ENCODE measurements at regions not wholly inside any gene's neighbourhood (a gene's known extent, or its start where the extent isn't known, plus 50 kb on each side); places are given as distances from the start of the nearest gene placed in this dataset.

DNA sequence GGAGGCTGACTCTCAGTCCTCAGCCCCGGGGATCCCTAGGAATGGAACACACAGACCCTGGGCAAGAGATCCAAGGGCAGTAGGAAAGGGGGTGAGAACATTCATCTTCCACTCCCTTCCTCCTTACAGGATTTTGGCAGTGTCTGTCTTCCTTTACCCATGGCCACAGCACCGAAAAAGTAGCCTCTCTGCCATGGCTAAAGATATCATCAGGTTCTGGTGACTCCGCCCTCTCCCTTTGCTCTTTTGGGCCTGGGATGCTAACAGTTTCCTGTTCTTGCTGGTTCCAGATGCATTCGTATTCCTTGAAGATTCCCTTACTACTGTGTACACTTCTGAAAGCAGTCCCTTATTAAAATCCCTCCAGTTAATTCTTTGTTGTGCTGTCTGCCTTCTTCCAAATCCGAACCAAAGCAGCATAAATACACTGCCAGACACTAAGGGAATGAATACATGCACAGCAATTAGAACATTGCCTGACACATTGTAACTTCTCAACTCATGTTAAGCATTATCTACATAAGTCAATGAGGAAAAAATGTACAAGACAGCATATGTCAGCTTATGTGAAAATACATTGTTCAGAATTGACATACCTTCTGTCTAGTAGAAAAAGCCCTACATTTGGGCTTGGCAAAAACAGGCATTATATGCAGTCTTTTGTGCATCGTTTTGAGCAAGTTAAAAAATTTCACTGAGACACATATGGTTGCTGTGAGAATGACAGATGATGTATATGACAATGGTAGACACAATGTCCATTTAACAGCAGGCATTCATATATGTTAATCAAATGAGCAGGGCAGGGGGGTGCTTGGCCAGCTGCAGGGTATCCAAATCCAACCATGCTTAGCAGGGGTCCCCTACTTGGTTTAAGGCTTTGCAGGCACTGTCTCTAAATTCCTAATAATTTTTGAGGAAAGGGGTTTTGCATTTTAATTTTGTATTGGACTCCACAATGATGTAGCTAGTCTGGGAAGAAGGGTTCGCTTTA is 58.8 kb upstream of the RAI14 start:
- H3K9me3 ChIP-seq (ENCODE audit: control insufficient read depth, low read length) = no peaks in the 10 kb centered on the region
- TF ChIP-seq, protein P1, sequence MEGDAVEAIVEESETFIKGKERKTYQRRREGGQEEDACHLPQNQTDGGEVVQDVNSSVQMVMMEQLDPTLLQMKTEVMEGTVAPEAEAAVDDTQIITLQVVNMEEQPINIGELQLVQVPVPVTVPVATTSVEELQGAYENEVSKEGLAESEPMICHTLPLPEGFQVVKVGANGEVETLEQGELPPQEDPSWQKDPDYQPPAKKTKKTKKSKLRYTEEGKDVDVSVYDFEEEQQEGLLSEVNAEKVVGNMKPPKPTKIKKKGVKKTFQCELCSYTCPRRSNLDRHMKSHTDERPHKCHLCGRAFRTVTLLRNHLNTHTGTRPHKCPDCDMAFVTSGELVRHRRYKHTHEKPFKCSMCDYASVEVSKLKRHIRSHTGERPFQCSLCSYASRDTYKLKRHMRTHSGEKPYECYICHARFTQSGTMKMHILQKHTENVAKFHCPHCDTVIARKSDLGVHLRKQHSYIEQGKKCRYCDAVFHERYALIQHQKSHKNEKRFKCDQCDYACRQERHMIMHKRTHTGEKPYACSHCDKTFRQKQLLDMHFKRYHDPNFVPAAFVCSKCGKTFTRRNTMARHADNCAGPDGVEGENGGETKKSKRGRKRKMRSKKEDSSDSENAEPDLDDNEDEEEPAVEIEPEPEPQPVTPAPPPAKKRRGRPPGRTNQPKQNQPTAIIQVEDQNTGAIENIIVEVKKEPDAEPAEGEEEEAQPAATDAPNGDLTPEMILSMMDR (conservative IDR thresholded peaks at IDR 0.05) = no peak
- peaks cover 3% of the 10 kb centered on the region for H3K9me3 Mint-ChIP-seq
- H3K4me1 ChIP-seq (ENCODE audit: control insufficient read depth, insufficient read depth, low read length) = no peaks in the 10 kb centered on the region
- H3K36me3 ChIP-seq (ENCODE audit: control insufficient read depth, insufficient read depth, low read length) = no peaks in the 10 kb centered on the region
- no peak for DNase-seq
- H3K27me3 ChIP-seq (ENCODE audit: control insufficient read depth, insufficient read depth, low read length, poor library complexity, severe bottlenecking) = no peaks in the 10 kb centered on the region
- H3K4me3 Mint-ChIP-seq = no peak overlapping the region
- peaks cover 17% of the 10 kb centered on the region for H3K4me1 Mint-ChIP-seq
- no peak overlapping the region for H3K27ac Mint-ChIP-seq
- H3K4me3 ChIP-seq (ENCODE audit: low read length) = no peak overlapping the region
- peak overlapping the region; percentile 6 for H3K27ac ChIP-seq (ENCODE audit: low read depth, low read length)
- WGBS, 2 experiments (ENCODE audit: insufficient coverage in 1 of 2, insufficient read length in 1 of 2) = 90 to 91% methylated on average over 5 to 6 of the region's 7 CpGs
- no peaks in the 10 kb centered on the region for H3K27me3 Mint-ChIP-seq (ENCODE audit: insufficient read depth)
- no peaks in the 10 kb centered on the region for H3K36me3 Mint-ChIP-seq (ENCODE audit: low read depth)
- no peak overlapping the region for H3K9ac ChIP-seq (ENCODE audit: extremely low read depth, low read length, poor library complexity, severe bottlenecking)

GRCh38 chr5:34598177-34598794 is 57.8 kb upstream of the RAI14 start:
- 82 to 83% methylated on average over 3 to 5 of the region's 5 CpGs for WGBS, 2 experiments (ENCODE audit: insufficient coverage in 1 of 2, insufficient read length in 1 of 2)
- H3K9me3 ChIP-seq (ENCODE audit: control insufficient read depth, low read length) = no peaks in the 10 kb centered on the region
- no peak for DNase-seq
- peaks cover 17% of the 10 kb centered on the region for H3K4me1 Mint-ChIP-seq
- no peak overlapping the region for H3K9ac ChIP-seq (ENCODE audit: extremely low read depth, low read length, poor library complexity, severe bottlenecking)
- H3K36me3 Mint-ChIP-seq (ENCODE audit: low read depth) = no peaks in the 10 kb centered on the region
- H3K27me3 Mint-ChIP-seq (ENCODE audit: insufficient read depth) = no peaks in the 10 kb centered on the region
- H3K27me3 ChIP-seq (ENCODE audit: control insufficient read depth, insufficient read depth, low read length, poor library complexity, severe bottlenecking) = no peaks in the 10 kb centered on the region
- no peaks in the 10 kb centered on the region for H3K4me1 ChIP-seq (ENCODE audit: control insufficient read depth, insufficient read depth, low read length)
- H3K4me3 ChIP-seq (ENCODE audit: low read length) = no peak overlapping the region
- no peak overlapping the region for H3K4me3 Mint-ChIP-seq
- H3K27ac Mint-ChIP-seq = no peak overlapping the region
- H3K27ac ChIP-seq (ENCODE audit: low read depth, low read length) = no peak overlapping the region
- TF ChIP-seq, protein P1 (conservative IDR thresholded peaks at IDR 0.05) = no peak
- H3K36me3 ChIP-seq (ENCODE audit: control insufficient read depth, insufficient read depth, low read length) = no peaks in the 10 kb centered on the region
- peaks cover 3% of the 10 kb centered on the region for H3K9me3 Mint-ChIP-seq

- H3K4me1 Mint-ChIP-seq = peaks cover 17% of the 10 kb centered on the region
- DNase-seq = no peak
- H3K27me3 ChIP-seq (ENCODE audit: control insufficient read depth, insufficient read depth, low read length, poor library complexity, severe bottlenecking) = no peaks in the 10 kb centered on the region
- no peaks in the 10 kb centered on the region for H3K4me1 ChIP-seq (ENCODE audit: control insufficient read depth, insufficient read depth, low read length)
- no peaks in the 10 kb centered on the region for H3K36me3 Mint-ChIP-seq (ENCODE audit: low read depth)
- 69 to 100% methylated on average over 1 to 4 of the region's 4 CpGs for WGBS, 2 experiments (ENCODE audit: insufficient coverage in 1 of 2, insufficient read length in 1 of 2)
- TF ChIP-seq, protein P1 (conservative IDR thresholded peaks at IDR 0.05) = no peak
- H3K9ac ChIP-seq (ENCODE audit: extremely low read depth, low read length, poor library complexity, severe bottlenecking) = no peak overlapping the region
- no peaks in the 10 kb centered on the region for H3K36me3 ChIP-seq (ENCODE audit: control insufficient read depth, insufficient read depth, low read length)
- no peak overlapping the region for H3K4me3 Mint-ChIP-seq
- H3K9me3 ChIP-seq (ENCODE audit: control insufficient read depth, low read length) = no peaks in the 10 kb centered on the region
- no peaks in the 10 kb centered on the region for H3K27me3 Mint-ChIP-seq (ENCODE audit: insufficient read depth)
- peaks cover 3% of the 10 kb centered on the region for H3K9me3 Mint-ChIP-seq
- no peak overlapping the region for H3K27ac ChIP-seq (ENCODE audit: low read depth, low read length)
- H3K4me3 ChIP-seq (ENCODE audit: low read length) = no peak overlapping the region
- H3K27ac Mint-ChIP-seq = no peak overlapping the region
These were observed 56.5 kb upstream of the RAI14 start for GRCh38 chr5:34599471-34600117.

Data from endodermal cell (in vitro differentiated cells).